Activated CD4-positive, alpha-beta T cell treated with anti-CD3 and anti-CD28 coated beads, Interleukin-2, amount 10 ng/mL, durations not matched to agents 24 days and 14 days (primary cell): ENCODE measurements at regions not wholly inside any gene's neighbourhood (a gene's known extent, or its start where the extent isn't known, plus 50 kb on each side); places are given as distances from the start of the nearest gene placed in this dataset.

Experiments
- DNase-seq: peaks from one replicate; pipeline ENCODE4 v3.0.0; 2022
- H3K27ac Mint-ChIP-seq: one replicate; pipeline ENCODE4 v1.8.0; 2022; ENCODE audit warnings: mild to moderate bottlenecking, mixed read lengths
- H3K27me3 Mint-ChIP-seq: one replicate; pipeline ENCODE4 v1.8.0; 2022; ENCODE audit warnings: mixed read lengths
- H3K36me3 Mint-ChIP-seq: one replicate; pipeline ENCODE4 v1.8.0; 2022; ENCODE audit warnings: low read depth, mild to moderate bottlenecking, mixed read lengths
- H3K4me1 Mint-ChIP-seq: one replicate; pipeline ENCODE4 v1.8.0; 2021; ENCODE audit warnings: mixed read lengths
- H3K4me3 Mint-ChIP-seq: one replicate; pipeline ENCODE4 v1.8.0; 2022; ENCODE audit warnings: mild to moderate bottlenecking, moderate library complexity, mixed read lengths
- H3K9me3 Mint-ChIP-seq: one replicate; pipeline ENCODE4 v1.8.0; 2021; ENCODE audit warnings: mixed read lengths
- intact Hi-C: fragments of 100-400 bp; cut with micrococcal nuclease; formaldehyde crosslinking; loops from one replicate; pipeline ENCODE4 v1.15.1; 2023

GRCh38 chr9:97747201-97747965 lies 50.2 kb upstream of the XPA start:
- intact Hi-C loops = no loop called here
- Mint-ChIP-seq H3K4me1 (no peaks in the 10 kb centered on the region), H3K27ac (no peak overlapping the region), H3K27me3 (peaks cover 51% of the 10 kb centered on the region), H3K9me3 (no peaks in the 10 kb centered on the region), H3K36me3 (no peaks in the 10 kb centered on the region), H3K4me3 (no peak overlapping the region)
- DNase-seq = no peak

DNA sequence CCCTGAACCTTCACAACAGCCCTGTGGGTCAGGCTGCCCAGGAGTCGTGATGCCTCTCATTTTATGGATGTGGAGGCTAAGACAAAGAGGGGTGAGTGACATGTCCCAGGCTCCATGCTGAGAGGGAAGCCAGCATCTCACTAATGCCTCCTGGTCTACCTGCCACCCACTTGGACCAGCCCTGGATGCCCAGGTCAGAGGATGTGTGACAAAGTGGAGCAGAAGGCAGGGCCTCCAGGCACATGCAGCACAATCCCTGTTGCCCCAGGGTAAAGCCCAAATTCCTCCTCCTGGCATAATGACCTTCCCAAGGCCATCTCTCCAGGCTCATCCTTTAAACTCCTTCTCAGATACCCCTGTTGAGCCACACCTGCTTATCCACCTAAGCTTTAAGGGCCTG lies 51.4 kb upstream of the XPA start:
- Mint-ChIP-seq H3K9me3 (no peaks in the 10 kb centered on the region), H3K27ac (no peak overlapping the region), H3K4me1 (no peaks in the 10 kb centered on the region), H3K27me3 (peaks cover 50% of the 10 kb centered on the region), H3K36me3 (no peaks in the 10 kb centered on the region), H3K4me3 (no peak overlapping the region)
- DNase-seq = no peak
- intact Hi-C loops = no loop called here

DNA sequence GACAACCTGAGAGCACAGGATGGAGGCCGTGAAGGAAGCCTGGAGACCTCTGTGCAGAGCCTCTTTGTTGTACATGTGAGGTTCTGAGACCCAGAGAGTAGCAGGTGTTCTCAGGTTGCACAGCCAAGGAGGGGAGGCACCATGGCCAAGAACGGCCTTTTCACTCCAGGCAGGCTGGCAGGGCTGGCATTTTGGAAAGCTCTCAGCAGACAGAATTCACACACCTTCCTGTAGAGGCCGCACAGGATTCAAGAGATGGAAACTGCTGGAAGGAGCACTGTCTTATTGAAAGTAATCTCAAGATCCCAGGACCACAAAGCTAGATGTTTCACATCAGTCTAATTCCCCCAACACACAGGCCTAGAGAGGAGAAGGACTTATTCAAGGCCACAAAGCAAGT lies 52.8 kb upstream of the XPA start:
- DNase-seq = no peak
- no peaks in the 10 kb centered on the region for H3K4me1 Mint-ChIP-seq
- H3K27ac Mint-ChIP-seq = no peak overlapping the region
- peaks cover 39% of the 10 kb centered on the region for H3K27me3 Mint-ChIP-seq
- H3K9me3 Mint-ChIP-seq = no peaks in the 10 kb centered on the region
- H3K36me3 Mint-ChIP-seq = no peaks in the 10 kb centered on the region
- intact Hi-C loops = no loop called here
- H3K4me3 Mint-ChIP-seq = no peak overlapping the region

GRCh38 chr9:97751531-97751930 lies 54.4 kb upstream of the XPA start:
- H3K9me3 Mint-ChIP-seq = no peaks in the 10 kb centered on the region
- H3K4me1 Mint-ChIP-seq = no peaks in the 10 kb centered on the region
- no peak overlapping the region for H3K27ac Mint-ChIP-seq
- H3K4me3 Mint-ChIP-seq = no peak overlapping the region
- H3K27me3 Mint-ChIP-seq = peaks cover 45% of the 10 kb centered on the region
- intact Hi-C loops = no loop called here
- no peaks in the 10 kb centered on the region for H3K36me3 Mint-ChIP-seq
- DNase-seq = no peak

GRCh38 chr9:97752274-97752673 lies 55.1 kb upstream of the XPA start:
- Mint-ChIP-seq H3K9me3 (no peaks in the 10 kb centered on the region), H3K27ac (no peak overlapping the region), H3K36me3 (no peaks in the 10 kb centered on the region), H3K4me3 (no peak overlapping the region), H3K4me1 (no peaks in the 10 kb centered on the region), H3K27me3 (peaks cover 42% of the 10 kb centered on the region)
- intact Hi-C loops = no loop called here
- no peak for DNase-seq

GRCh38 chr9:97753364-97753763 lies 56.2 kb upstream of the XPA start:
- Mint-ChIP-seq H3K4me3 (no peak overlapping the region), H3K27me3 (peaks cover 43% of the 10 kb centered on the region), H3K36me3 (no peaks in the 10 kb centered on the region), H3K9me3 (no peaks in the 10 kb centered on the region), H3K27ac (no peak overlapping the region), H3K4me1 (no peaks in the 10 kb centered on the region)
- intact Hi-C loops = no loop called here
- DNase-seq = no peak

GRCh38 chr9:97753975-97754374 lies 56.8 kb upstream of the XPA start:
- H3K27me3 Mint-ChIP-seq = peaks cover 43% of the 10 kb centered on the region
- no peak for DNase-seq
- H3K36me3 Mint-ChIP-seq = no peaks in the 10 kb centered on the region
- no peaks in the 10 kb centered on the region for H3K4me1 Mint-ChIP-seq
- intact Hi-C loops = no loop called here
- no peak overlapping the region for H3K27ac Mint-ChIP-seq
- H3K4me3 Mint-ChIP-seq = no peak overlapping the region
- H3K9me3 Mint-ChIP-seq = no peaks in the 10 kb centered on the region

GRCh38 chr9:97755618-97756267 lies 58.6 kb upstream of the XPA start:
- no peaks in the 10 kb centered on the region for H3K4me1 Mint-ChIP-seq
- no peak overlapping the region for H3K4me3 Mint-ChIP-seq
- no peaks in the 10 kb centered on the region for H3K36me3 Mint-ChIP-seq
- no peak for DNase-seq
- intact Hi-C loops = no loop called here
- H3K27me3 Mint-ChIP-seq = peaks cover 47% of the 10 kb centered on the region
- H3K27ac Mint-ChIP-seq = no peak overlapping the region
- H3K9me3 Mint-ChIP-seq = no peaks in the 10 kb centered on the region

DNA sequence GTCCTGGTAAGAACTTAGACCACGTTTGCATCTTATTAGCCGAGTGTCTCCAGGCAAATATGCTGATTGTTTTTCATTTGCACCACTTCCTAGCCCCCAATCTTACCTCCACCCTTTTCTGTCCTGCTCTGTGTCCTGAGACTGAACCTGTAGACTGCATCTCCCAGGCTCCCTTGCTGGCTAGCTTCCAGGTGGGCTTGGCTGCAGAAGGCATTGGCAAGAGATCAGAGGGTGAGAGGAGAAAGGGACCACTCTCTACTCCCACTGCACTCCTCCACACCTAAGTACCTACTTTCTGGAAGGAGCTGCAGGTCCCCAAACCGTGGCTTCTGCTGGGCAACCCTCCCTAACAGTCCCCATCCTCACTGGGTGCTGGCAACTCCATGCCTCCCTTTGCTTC lies 59.9 kb upstream of the XPA start:
- no peaks in the 10 kb centered on the region for H3K9me3 Mint-ChIP-seq
- H3K36me3 Mint-ChIP-seq = no peaks in the 10 kb centered on the region
- H3K27me3 Mint-ChIP-seq = peaks cover 56% of the 10 kb centered on the region
- no peak for DNase-seq
- intact Hi-C loops = no loop called here
- no peaks in the 10 kb centered on the region for H3K4me1 Mint-ChIP-seq
- H3K4me3 Mint-ChIP-seq = no peak overlapping the region
- no peak overlapping the region for H3K27ac Mint-ChIP-seq

GRCh38 chr9:97758334-97758916 lies 61.3 kb upstream of the XPA start:
- Mint-ChIP-seq H3K27ac (no peak overlapping the region), H3K36me3 (no peaks in the 10 kb centered on the region), H3K4me3 (no peak overlapping the region), H3K4me1 (no peaks in the 10 kb centered on the region), H3K27me3 (peaks cover 56% of the 10 kb centered on the region), H3K9me3 (no peaks in the 10 kb centered on the region)
- intact Hi-C loops = no loop called here
- DNase-seq = no peak

- Mint-ChIP-seq H3K27ac (no peak overlapping the region), H3K27me3 (peaks cover 54% of the 10 kb centered on the region), H3K9me3 (no peaks in the 10 kb centered on the region), H3K4me1 (no peaks in the 10 kb centered on the region), H3K4me3 (no peak overlapping the region), H3K36me3 (no peaks in the 10 kb centered on the region)
- intact Hi-C loops = no loop called here
- DNase-seq = no peak
Observed at GRCh38 chr9:97759581-97760288, 62.6 kb upstream of the XPA start.

- H3K36me3 Mint-ChIP-seq = no peaks in the 10 kb centered on the region
- H3K4me1 Mint-ChIP-seq = no peaks in the 10 kb centered on the region
- intact Hi-C loops = no loop called here
- no peak for DNase-seq
- no peak overlapping the region for H3K27ac Mint-ChIP-seq
- H3K4me3 Mint-ChIP-seq = no peak overlapping the region
- no peaks in the 10 kb centered on the region for H3K9me3 Mint-ChIP-seq
- H3K27me3 Mint-ChIP-seq = peaks cover 48% of the 10 kb centered on the region
Observed at GRCh38 chr9:97761056-97761598, 64.0 kb upstream of the XPA start.

DNA sequence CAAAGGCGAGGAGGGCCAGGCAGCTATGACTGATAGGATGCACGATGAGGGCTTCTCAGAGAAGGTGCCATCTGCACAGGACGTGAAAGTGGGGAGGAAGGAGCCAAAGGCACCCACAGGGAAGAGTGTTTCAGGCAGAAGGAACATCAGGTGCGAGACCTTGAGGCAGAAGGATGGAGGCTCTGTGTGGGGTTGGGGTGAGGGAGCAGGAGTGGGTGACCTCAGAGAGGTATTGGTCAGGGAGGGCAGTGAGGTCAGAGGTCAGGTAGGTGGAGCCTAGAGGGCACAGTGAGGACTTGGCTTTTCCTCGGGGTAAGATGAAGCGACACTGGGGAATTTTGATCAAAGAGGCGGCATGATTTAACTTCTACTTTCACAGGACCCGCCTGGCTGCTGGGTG lies 64.7 kb upstream of the XPA start:
- Mint-ChIP-seq H3K27me3 (peaks cover 42% of the 10 kb centered on the region), H3K9me3 (no peaks in the 10 kb centered on the region), H3K27ac (no peak overlapping the region), H3K36me3 (no peaks in the 10 kb centered on the region), H3K4me1 (no peaks in the 10 kb centered on the region), H3K4me3 (no peak overlapping the region)
- intact Hi-C loops = no loop called here
- DNase-seq = no peak

DNA sequence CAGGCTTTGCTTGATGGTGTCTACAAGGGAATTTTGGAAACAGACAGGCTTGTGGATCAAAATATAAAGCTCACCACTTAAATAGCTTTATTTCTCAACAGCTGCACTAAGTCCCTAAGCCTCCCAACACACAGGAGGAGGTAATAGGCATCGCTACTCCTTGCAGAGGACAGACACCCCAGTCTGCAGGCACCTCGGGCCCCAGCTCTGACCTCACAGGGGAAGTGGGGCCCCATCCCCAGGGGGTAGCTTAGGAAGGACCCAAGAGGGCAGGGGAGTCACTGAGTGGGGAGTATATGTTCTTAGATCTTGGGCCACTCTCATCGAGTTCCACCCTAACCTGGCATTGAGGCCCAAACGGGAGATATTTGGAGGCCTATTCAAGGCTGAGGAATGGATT lies 66.7 kb upstream of the XPA start:
- intact Hi-C loops = no loop called here
- H3K9me3 Mint-ChIP-seq = no peaks in the 10 kb centered on the region

More for the DNA sequence above, 66.7 kb upstream of the XPA start:
- Mint-ChIP-seq H3K27me3 (peaks cover 37% of the 10 kb centered on the region), H3K4me3 (no peak overlapping the region), H3K27ac (no peak overlapping the region), H3K36me3 (no peaks in the 10 kb centered on the region), H3K4me1 (no peaks in the 10 kb centered on the region)
- DNase-seq = no peak
